Activated CD4-positive, alpha-beta memory T cell treated with anti-CD3 and anti-CD28 coated beads for 36 hours (primary cell): ENCODE measurements at regions not wholly inside any gene's neighbourhood (a gene's known extent, or its start where the extent isn't known, plus 50 kb on each side); places are given as distances from the start of the nearest gene placed in this dataset.

ENCODE experiments used
- CTCF ChIA-PET: fragments of 350-600 bp; sonication (Branson Sonifier 250); formaldehyde crosslinking; loops from one replicate; lab custom pipeline; 2021; ENCODE audit warnings: antibody characterized with exemption, inconsistent platforms; lab: Charles Lee
- POLR2A ChIA-PET: fragments of 350-600 bp; sonication (Branson Sonifier 250); formaldehyde crosslinking; loops from one replicate; lab custom pipeline; 2021; ENCODE audit warnings: antibody characterized with exemption; lab: Charles Lee
- DNase-seq: peaks from one replicate; pipeline ENCODE4 v3.0.0-alpha.2; 2020
- H3K27ac Mint-ChIP-seq: one replicate; pipeline ENCODE4 v1.8.0; 2021; ENCODE audit warnings: mixed read lengths
- H3K27me3 Mint-ChIP-seq: one replicate; pipeline ENCODE4 v1.8.0; 2021; ENCODE audit warnings: mixed read lengths
- H3K36me3 Mint-ChIP-seq: one replicate; pipeline ENCODE4 v1.8.0; 2021; ENCODE audit warnings: mixed read lengths
- H3K4me1 Mint-ChIP-seq: one replicate; pipeline ENCODE4 v1.8.0; 2021; ENCODE audit warnings: low read depth, mixed read lengths
- H3K4me3 Mint-ChIP-seq: one replicate; pipeline ENCODE4 v1.8.0; 2021; ENCODE audit warnings: mild to moderate bottlenecking, mixed read lengths
- H3K9me3 Mint-ChIP-seq: one replicate; pipeline ENCODE4 v1.8.0; 2021; ENCODE audit warnings: mixed read lengths
- intact Hi-C: fragments of 100-400 bp; cut with micrococcal nuclease; formaldehyde crosslinking; loops from one replicate; pipeline ENCODE4 v1.15.1; 2023

DNA sequence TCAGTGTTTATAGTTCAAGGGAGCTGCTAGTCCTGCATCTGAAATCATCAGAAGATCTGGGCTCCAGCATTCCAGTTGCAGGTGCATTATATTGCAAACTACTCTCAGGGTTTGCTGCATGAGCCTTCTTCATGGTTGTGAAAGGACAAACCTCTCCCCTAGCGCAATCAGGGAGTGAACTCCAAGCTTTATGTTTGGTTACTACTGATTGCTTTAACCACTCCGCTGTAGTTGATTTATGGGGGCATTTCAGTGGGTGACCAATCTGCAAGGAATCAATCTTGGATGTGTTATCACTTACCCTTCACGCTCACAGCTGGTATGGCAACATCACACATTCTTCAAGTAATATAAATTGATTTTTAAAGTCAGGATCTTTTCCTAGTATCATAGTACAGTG is 552.1 kb downstream of the SPOCK3 start:
- H3K27ac Mint-ChIP-seq = no peak overlapping the region
- H3K27me3 Mint-ChIP-seq = no peaks in the 10 kb centered on the region
- no peak overlapping the region for H3K4me3 Mint-ChIP-seq
- no peaks in the 10 kb centered on the region for H3K36me3 Mint-ChIP-seq
- POLR2A ChIA-PET = no interaction called here
- H3K9me3 Mint-ChIP-seq = peaks cover 5% of the 10 kb centered on the region
- no peak for DNase-seq
- H3K4me1 Mint-ChIP-seq = no peaks in the 10 kb centered on the region
- intact Hi-C loops = no loop called here
- CTCF ChIA-PET = no interaction called here
